Activated naive CD8-positive, alpha-beta T cell treated with anti-CD3 and anti-CD28 coated beads, Interleukin-2, amount 50 U/mL, for 24 hours (primary cell): ENCODE measurements at regions not wholly inside any gene's neighbourhood (a gene's known extent, or its start where the extent isn't known, plus 50 kb on each side); places are given as distances from the start of the nearest gene placed in this dataset.
"Not testable (repeated sequence)": the region's sequence is repeated elsewhere in the genome, so short reads cannot be mapped to it uniquely, and the experiment has no call there.

Experiments
- ATAC-seq: fragments of 150-1000 bp; cut with Tn5 transposase; one replicate; pipeline ENCODE4 v1.10.0; 2021
- DNase-seq: peaks from one replicate; pipeline ENCODE4 v3.0.0; 2021
- H3K27ac Mint-ChIP-seq: one replicate; pipeline ENCODE4 v1.8.0; 2021; ENCODE audit warnings: mild to moderate bottlenecking, mixed read lengths
- H3K27me3 Mint-ChIP-seq: one replicate; pipeline ENCODE4 v1.8.0; 2021; ENCODE audit warnings: mixed read lengths
- H3K36me3 Mint-ChIP-seq: one replicate; pipeline ENCODE4 v1.8.0; 2021; ENCODE audit warnings: low read depth, mixed read lengths
- H3K4me1 Mint-ChIP-seq: one replicate; pipeline ENCODE4 v1.8.0; 2021; ENCODE audit warnings: mixed read lengths
- H3K4me3 Mint-ChIP-seq: one replicate; pipeline ENCODE4 v1.8.0; 2021; ENCODE audit warnings: mild to moderate bottlenecking, moderate library complexity, mixed read lengths
- H3K9me3 Mint-ChIP-seq: one replicate; pipeline ENCODE4 v1.8.0; 2021; ENCODE audit warnings: mixed read lengths

- Mint-ChIP-seq H3K27me3 (no peaks in the 10 kb centered on the region), H3K27ac (no peak overlapping the region), H3K36me3 (no peaks in the 10 kb centered on the region), H3K4me3 (no peak overlapping the region), H3K9me3 (no peaks in the 10 kb centered on the region), H3K4me1 (no peaks in the 10 kb centered on the region)
- ATAC-seq, result no peak
- DNase-seq, result no peak
Measured at GRCh38 chr18:71249791-71250190, 960.9 kb downstream of the SOCS6 start.

- Mint-ChIP-seq H3K27me3 (no peaks in the 10 kb centered on the region), H3K27ac (no peak overlapping the region), H3K36me3 (no peaks in the 10 kb centered on the region), H3K9me3 (no peaks in the 10 kb centered on the region), H3K4me3 (no peak overlapping the region), H3K4me1 (no peaks in the 10 kb centered on the region)
- DNase-seq, result no peak
- ATAC-seq, result no peak
Measured at GRCh38 chr18:71242981-71243380, 954.1 kb downstream of the SOCS6 start.

GRCh38 chr18:71238974-71239624 lies 950.3 kb downstream of the SOCS6 start:
- no peak overlapping the region for H3K4me3 Mint-ChIP-seq
- no peaks in the 10 kb centered on the region for H3K9me3 Mint-ChIP-seq
- no peaks in the 10 kb centered on the region for H3K4me1 Mint-ChIP-seq
- DNase-seq, result no peak
- ATAC-seq, result no peak
- no peaks in the 10 kb centered on the region for H3K36me3 Mint-ChIP-seq
- H3K27me3 Mint-ChIP-seq, result no peaks in the 10 kb centered on the region
- no peak overlapping the region for H3K27ac Mint-ChIP-seq

- no peak overlapping the region for H3K4me3 Mint-ChIP-seq
- DNase-seq, result no peak
- no peaks in the 10 kb centered on the region for H3K36me3 Mint-ChIP-seq
Measured at GRCh38 chr18:71237641-71238040, 948.8 kb downstream of the SOCS6 start.

GRCh38 chr18:71233177-71233576 lies 944.3 kb downstream of the SOCS6 start:
- H3K27me3 Mint-ChIP-seq, result no peaks in the 10 kb centered on the region
- no peak overlapping the region for H3K4me3 Mint-ChIP-seq
- DNase-seq (no peak), ATAC-seq (no peak)
- H3K9me3 Mint-ChIP-seq, result no peaks in the 10 kb centered on the region
- H3K4me1 Mint-ChIP-seq, result no peaks in the 10 kb centered on the region
- no peaks in the 10 kb centered on the region for H3K36me3 Mint-ChIP-seq
- H3K27ac Mint-ChIP-seq, result no peak overlapping the region

More at GRCh38 chr18:71237641-71238040, 948.8 kb downstream of the SOCS6 start:
- H3K27ac Mint-ChIP-seq, result no peak overlapping the region
- no peaks in the 10 kb centered on the region for H3K4me1 Mint-ChIP-seq
- no peak for ATAC-seq
- no peaks in the 10 kb centered on the region for H3K9me3 Mint-ChIP-seq
- no peaks in the 10 kb centered on the region for H3K27me3 Mint-ChIP-seq

- Mint-ChIP-seq H3K4me3 (no peak overlapping the region), H3K36me3 (no peaks in the 10 kb centered on the region), H3K9me3 (no peaks in the 10 kb centered on the region), H3K27me3 (no peaks in the 10 kb centered on the region), H3K4me1 (no peaks in the 10 kb centered on the region), H3K27ac (no peak overlapping the region)
- DNase-seq (no peak), ATAC-seq (no peak)
Measured at GRCh38 chr18:71223486-71223885, 934.6 kb downstream of the SOCS6 start.

- Mint-ChIP-seq H3K9me3 (no peaks in the 10 kb centered on the region), H3K27ac (no peak overlapping the region), H3K36me3 (no peaks in the 10 kb centered on the region), H3K4me3 (no peak overlapping the region), H3K27me3 (no peaks in the 10 kb centered on the region), H3K4me1 (no peaks in the 10 kb centered on the region)
- no peak for DNase-seq
- ATAC-seq, result no peak
Measured at GRCh38 chr18:71221405-71221804, 932.6 kb downstream of the SOCS6 start.

- not testable (repeated sequence) for H3K4me1 Mint-ChIP-seq, H3K36me3 Mint-ChIP-seq, H3K4me3 Mint-ChIP-seq, DNase-seq, H3K27ac Mint-ChIP-seq, H3K9me3 Mint-ChIP-seq, H3K27me3 Mint-ChIP-seq, ATAC-seq
Measured at GRCh38 chr18:71212739-71213138, 923.9 kb downstream of the SOCS6 start.

- Mint-ChIP-seq H3K36me3 (no peaks in the 10 kb centered on the region), H3K9me3 (peaks cover 5% of the 10 kb centered on the region), H3K27ac (no peak overlapping the region), H3K4me1 (no peaks in the 10 kb centered on the region), H3K27me3 (no peaks in the 10 kb centered on the region), H3K4me3 (no peak overlapping the region)
- DNase-seq (no peak), ATAC-seq (no peak)
Measured at GRCh38 chr18:71212222-71212621, 923.4 kb downstream of the SOCS6 start.

GRCh38 chr18:71209944-71210343 lies 921.1 kb downstream of the SOCS6 start:
- DNase-seq (no peak), ATAC-seq (no peak)
- Mint-ChIP-seq H3K4me1 (no peaks in the 10 kb centered on the region), H3K4me3 (no peak overlapping the region), H3K9me3 (peaks cover 5% of the 10 kb centered on the region), H3K27me3 (no peaks in the 10 kb centered on the region), H3K36me3 (no peaks in the 10 kb centered on the region), H3K27ac (no peak overlapping the region)

- no peaks in the 10 kb centered on the region for H3K36me3 Mint-ChIP-seq
- no peak overlapping the region for H3K4me3 Mint-ChIP-seq
- no peaks in the 10 kb centered on the region for H3K4me1 Mint-ChIP-seq
- no peak for ATAC-seq
- no peak overlapping the region for H3K27ac Mint-ChIP-seq
- no peaks in the 10 kb centered on the region for H3K9me3 Mint-ChIP-seq
- no peak for DNase-seq
- no peaks in the 10 kb centered on the region for H3K27me3 Mint-ChIP-seq
Measured at GRCh38 chr18:71194438-71194837, 905.6 kb downstream of the SOCS6 start.

- DNase-seq (no peak), ATAC-seq (no peak)
- Mint-ChIP-seq H3K27me3 (no peaks in the 10 kb centered on the region), H3K36me3 (no peaks in the 10 kb centered on the region), H3K27ac (no peak overlapping the region), H3K4me3 (no peak overlapping the region), H3K4me1 (no peaks in the 10 kb centered on the region), H3K9me3 (no peaks in the 10 kb centered on the region)
Measured at GRCh38 chr18:71189581-71189980, 900.7 kb downstream of the SOCS6 start.

GRCh38 chr18:71168557-71169145 lies 879.8 kb downstream of the SOCS6 start:
- no peak for ATAC-seq

GRCh38 chr18:71136487-71136886 lies 847.6 kb downstream of the SOCS6 start:
- no peaks in the 10 kb centered on the region for H3K36me3 Mint-ChIP-seq
- H3K9me3 Mint-ChIP-seq, result no peaks in the 10 kb centered on the region
- no peaks in the 10 kb centered on the region for H3K4me1 Mint-ChIP-seq
- no peak overlapping the region for H3K4me3 Mint-ChIP-seq
- H3K27ac Mint-ChIP-seq, result no peak overlapping the region
- H3K27me3 Mint-ChIP-seq, result no peaks in the 10 kb centered on the region
- DNase-seq, result no peak
- ATAC-seq, result no peak

More at GRCh38 chr18:71168557-71169145, 879.8 kb downstream of the SOCS6 start:
- DNase-seq, result no peak
- Mint-ChIP-seq H3K27ac (no peak overlapping the region), H3K4me3 (no peak overlapping the region), H3K36me3 (no peaks in the 10 kb centered on the region), H3K27me3 (no peaks in the 10 kb centered on the region), H3K9me3 (no peaks in the 10 kb centered on the region), H3K4me1 (no peaks in the 10 kb centered on the region)

- no peak overlapping the region for H3K27ac Mint-ChIP-seq
Measured at GRCh38 chr18:71134122-71134521, 845.3 kb downstream of the SOCS6 start.

GRCh38 chr18:71131918-71132317 lies 843.1 kb downstream of the SOCS6 start:
- H3K36me3 Mint-ChIP-seq, result no peaks in the 10 kb centered on the region
- H3K27ac Mint-ChIP-seq, result no peak overlapping the region
- H3K27me3 Mint-ChIP-seq, result no peaks in the 10 kb centered on the region
- H3K4me1 Mint-ChIP-seq, result no peaks in the 10 kb centered on the region
- no peak overlapping the region for H3K4me3 Mint-ChIP-seq
- DNase-seq, result no peak
- peaks cover 4% of the 10 kb centered on the region for H3K9me3 Mint-ChIP-seq
- ATAC-seq, result no peak

More at GRCh38 chr18:71134122-71134521, 845.3 kb downstream of the SOCS6 start:
- Mint-ChIP-seq H3K27me3 (no peaks in the 10 kb centered on the region), H3K4me3 (no peak overlapping the region), H3K4me1 (no peaks in the 10 kb centered on the region), H3K9me3 (peaks cover 4% of the 10 kb centered on the region), H3K36me3 (no peaks in the 10 kb centered on the region)
- DNase-seq (no peak), ATAC-seq (no peak)
